Hepatocyte (in vitro differentiated cells): ENCODE measurements at regions not wholly inside any gene's neighbourhood (a gene's known extent, or its start where the extent isn't known, plus 50 kb on each side); places are given as distances from the start of the nearest gene placed in this dataset.

Experiments used
- DNase-seq: peaks from one replicate; pipeline ENCODE4 v3.0.0-alpha.2; 2016; ENCODE audit warnings: low spot score
- H2AFZ ChIP-seq: fragments of 200-600 bp; sonication (generic); 2 replicates; pipeline ENCODE4 v1.6.0; 2016; ENCODE audit warnings: antibody characterized with exemption, mild to moderate bottlenecking
- H3K27ac ChIP-seq: fragments of 200-600 bp; sonication (generic); 2 replicates; pipeline ENCODE4 v1.5.1; 2016; ENCODE audit warnings: mild to moderate bottlenecking
- H3K27me3 ChIP-seq: fragments of 200-600 bp; sonication (generic); 2 replicates; pipeline ENCODE4 v1.6.1; 2016
- H3K36me3 ChIP-seq: fragments of 200-600 bp; sonication (generic); replicated peaks from 2 replicates; pipeline ENCODE4 v1.5.1; 2016; ENCODE audit warnings: low read depth; ENCODE audit not compliant: insufficient read depth
- H3K4me1 ChIP-seq: fragments of 200-600 bp; sonication (generic); 2 replicates; pipeline ENCODE4 v1.5.1; 2016; ENCODE audit warnings: mild to moderate bottlenecking, moderate library complexity; ENCODE audit not compliant: insufficient read depth
- H3K4me2 ChIP-seq: fragments of 200-600 bp; sonication (generic); 2 replicates; pipeline ENCODE4 v1.6.0; 2016
- H3K4me3 ChIP-seq: fragments of 200-600 bp; sonication (generic); 2 replicates; pipeline ENCODE4 v1.5.1; 2016; ENCODE audit warnings: mild to moderate bottlenecking
- H3K79me2 ChIP-seq: fragments of 200-600 bp; sonication (generic); 2 replicates; pipeline ENCODE4 v1.6.0; 2017; ENCODE audit warnings: mild to moderate bottlenecking
- H3K9me2 ChIP-seq: fragments of 200-600 bp; sonication (generic); replicated peaks from 2 replicates; pipeline ENCODE4 v1.6.0; 2017; ENCODE audit warnings: mild to moderate bottlenecking; ENCODE audit not compliant: insufficient read depth
- H3K9me3 ChIP-seq: fragments of 200-600 bp; sonication (generic); 2 replicates; pipeline ENCODE4 v1.5.1; 2016; ENCODE audit warnings: low read depth, mild to moderate bottlenecking
- H4K20me1 ChIP-seq: fragments of 200-600 bp; sonication (generic); 2 replicates; pipeline ENCODE4 v1.6.0; 2016; ENCODE audit warnings: mild to moderate bottlenecking; ENCODE audit not compliant: insufficient read depth, poor library complexity, severe bottlenecking
- CTCF ChIP-seq: fragments of 200-600 bp; sonication (generic); IDR thresholded peaks from 2 replicates; pipeline ENCODE4 v1.5.1; 2016; ENCODE audit warnings: antibody characterized with exemption, mild to moderate bottlenecking; ENCODE audit not compliant: poor library complexity
- EZH2 ChIP-seq: fragments of 200-600 bp; sonication (generic); IDR thresholded peaks from 2 replicates; pipeline ENCODE4 v1.6.1; 2016; ENCODE audit warnings: antibody characterized with exemption, mild to moderate bottlenecking, borderline replicate concordance
- EZH2phosphoT487 ChIP-seq: fragments of 200-600 bp; sonication (generic); IDR thresholded peaks from one replicate; pipeline ENCODE4 v1.6.1; 2018; ENCODE audit warnings: antibody characterized with exemption, mild to moderate bottlenecking, low read depth, moderate library complexity; ENCODE audit not compliant: unreplicated experiment, severe bottlenecking
- WGBS: methylation state at CpG from one replicate; pipeline ENCODE4 v1.1.6; 2016; ENCODE audit warnings: low lambda C conversion rate; ENCODE audit errors: missing lambda C conversion rate; 5-methylcytosine and 5-hydroxymethylcytosine counted together

GRCh38 chr20:19916531-19917485 is 100.4 kb upstream of the NAA20 start:
- Histone ChIP-seq H3K27me3 (no peaks in the 10 kb centered on the region), H3K4me2 (no peak overlapping the region), H3K79me2 (peaks cover 4% of the 10 kb centered on the region), H3K9me2 (no peaks in the 10 kb centered on the region), H4K20me1 (no peaks in the 10 kb centered on the region), H3K9me3 (no peaks in the 10 kb centered on the region), H3K4me3 (no peak overlapping the region), H3K4me1 (peaks cover 15% of the 10 kb centered on the region), H3K27ac (no peak overlapping the region), H3K36me3 (no peaks in the 10 kb centered on the region), H2AFZ (no peak overlapping the region)
- 94% methylated on average over 12 of the region's 12 CpGs for WGBS
- TF ChIP-seq CTCF, result no peak
- no peak for TF ChIP-seq EZH2
- TF ChIP-seq EZH2phosphoT487, result no peak
- no peak for DNase-seq

- no peaks in the 10 kb centered on the region for H4K20me1 ChIP-seq
- no peak overlapping the region for H2AFZ ChIP-seq
- H3K36me3 ChIP-seq, result no peaks in the 10 kb centered on the region
- peak overlapping the region; percentile 26 for H3K27ac ChIP-seq
- H3K4me3 ChIP-seq, result no peak overlapping the region
- no peaks in the 10 kb centered on the region for H3K27me3 ChIP-seq
- H3K4me1 ChIP-seq, result peaks cover 15% of the 10 kb centered on the region
- peak overlapping the region; percentile 2 for H3K4me2 ChIP-seq
- 73% methylated on average over 5 of the region's 5 CpGs for WGBS
- H3K79me2 ChIP-seq, result peaks cover 2% of the 10 kb centered on the region
- TF ChIP-seq EZH2phosphoT487 (no peak), EZH2 (no peak), CTCF (no peak)
- no peaks in the 10 kb centered on the region for H3K9me2 ChIP-seq
- no peaks in the 10 kb centered on the region for H3K9me3 ChIP-seq
- DNase-seq, result no peak
Measured at GRCh38 chr20:19918965-19919329, 98.2 kb upstream of the NAA20 start.

GRCh38 chr20:19920381-19921138 is 96.6 kb upstream of the NAA20 start:
- no peak for DNase-seq
- Histone ChIP-seq H3K4me3 (no peak overlapping the region), H3K9me2 (no peaks in the 10 kb centered on the region), H3K9me3 (no peaks in the 10 kb centered on the region), H3K27ac (no peak overlapping the region), H4K20me1 (no peaks in the 10 kb centered on the region), H3K27me3 (no peaks in the 10 kb centered on the region), H3K79me2 (peaks cover 2% of the 10 kb centered on the region), H3K4me2 (no peak overlapping the region), H2AFZ (no peak overlapping the region), H3K4me1 (peaks cover 15% of the 10 kb centered on the region), H3K36me3 (no peaks in the 10 kb centered on the region)
- TF ChIP-seq EZH2phosphoT487 (no peak), EZH2 (no peak), CTCF (no peak)
- WGBS, result 91% methylated on average over 14 of the region's 14 CpGs
